ENCODE measurements at regions not wholly inside any gene's neighbourhood (a gene's known extent, or its start where the extent isn't known, plus 50 kb on each side); places are given as distances from the start of the nearest gene placed in this dataset.
A peak's percentile ranks its signal among the peaks of the same experiment; 100 is the strongest.

DNA sequence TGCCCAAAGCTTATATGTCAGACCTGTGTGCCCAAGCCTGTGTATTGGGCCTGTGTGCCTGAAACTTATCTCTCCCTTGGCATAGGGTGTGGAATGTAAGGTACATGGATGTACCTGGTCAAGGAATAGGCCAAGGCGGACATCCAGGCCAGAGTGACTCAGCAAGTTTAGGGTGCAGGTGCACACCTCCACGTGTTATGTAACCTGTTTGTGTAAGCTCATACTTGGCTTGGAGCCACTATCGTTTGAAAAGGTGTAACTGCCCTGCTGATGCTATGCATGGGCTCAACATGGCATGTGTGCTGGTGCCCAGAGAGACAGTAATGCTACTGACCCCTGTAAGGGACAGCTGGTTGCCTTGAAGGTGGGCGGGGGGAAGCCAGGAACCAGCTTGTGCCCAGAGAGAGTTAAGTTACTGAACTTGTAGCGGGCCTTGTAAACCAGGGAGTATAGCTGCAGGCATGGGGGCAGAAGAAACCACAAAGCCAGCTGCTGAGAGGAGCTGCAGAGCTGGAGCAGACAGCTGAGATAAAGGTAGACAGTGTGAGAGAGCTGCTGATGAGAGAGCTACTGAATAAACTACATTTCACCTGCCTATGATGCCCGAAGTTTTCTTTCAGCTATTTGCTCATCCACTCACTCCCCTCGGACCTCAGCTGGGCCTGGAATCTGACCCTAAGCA lies 656.4 kb upstream of the ZWINT start:
- no peak for DNase-seq (ENCODE audit: low read depth)

DNA sequence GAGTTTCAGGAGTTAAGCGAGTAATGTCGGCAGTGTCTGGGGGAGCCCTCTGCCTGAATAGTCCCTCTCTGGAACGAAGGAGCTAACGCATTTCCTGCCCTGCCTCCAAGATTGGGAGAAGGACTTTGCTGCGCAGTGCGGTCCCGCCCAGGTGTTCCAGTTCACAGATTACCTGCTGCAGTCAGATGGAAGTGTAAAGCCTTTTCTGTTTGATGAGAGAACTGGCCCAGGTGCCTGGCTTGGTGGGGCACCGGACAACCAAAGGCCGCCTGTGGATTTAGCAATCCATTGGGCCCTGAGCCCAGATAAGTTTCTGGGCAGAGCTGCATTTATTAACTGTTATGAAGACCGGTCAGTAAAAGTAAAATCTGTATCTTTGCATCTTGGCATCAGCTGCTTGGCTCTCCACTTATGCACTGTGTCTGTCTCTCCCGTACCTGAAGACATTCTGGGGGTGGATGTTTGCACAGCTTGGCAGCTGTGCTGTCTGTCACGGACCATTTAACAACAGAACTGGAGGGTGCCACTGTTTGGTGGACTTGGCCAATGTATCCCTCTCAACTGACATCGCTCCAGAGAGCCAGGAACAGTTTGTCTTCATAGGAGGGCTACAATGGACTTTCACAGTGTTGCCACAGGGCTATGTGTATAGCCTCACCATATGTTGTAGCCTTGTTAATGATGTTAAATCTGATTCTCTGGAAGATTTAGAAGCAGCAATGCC lies 654.7 kb upstream of the ZWINT start:
- DNase-seq (ENCODE audit: low read depth) = no peak

DNA sequence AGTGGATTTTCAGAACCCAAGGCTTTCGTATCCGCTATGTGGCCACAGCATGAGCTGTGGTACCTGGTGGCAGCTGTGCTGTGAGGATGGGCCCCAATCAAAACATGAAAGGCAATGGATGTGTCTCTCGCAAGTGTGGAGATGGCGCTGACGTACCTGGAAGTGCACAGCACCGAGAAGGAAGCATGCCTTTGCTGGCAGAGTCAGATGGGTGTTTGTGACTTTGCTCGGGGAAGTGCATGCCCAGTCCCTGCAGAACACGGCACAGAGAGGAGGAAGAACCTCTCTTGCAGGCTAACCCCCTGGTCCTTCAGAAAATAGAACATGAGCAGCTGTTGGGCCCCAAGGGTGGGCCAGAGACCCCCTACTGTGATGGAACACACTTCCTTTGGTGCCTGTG lies 654.1 kb upstream of the ZWINT start:
- DNase-seq (ENCODE audit: low read depth) = no peak

GRCh38 chr10:57014758-57015157 lies 653.7 kb upstream of the ZWINT start:
- DNase-seq (ENCODE audit: low read depth) = no peak

GRCh38 chr10:57008189-57008588 lies 647.1 kb upstream of the ZWINT start:
- no peak for DNase-seq (ENCODE audit: low read depth)

- no peak for DNase-seq (ENCODE audit: low read depth)
Measured at GRCh38 chr10:56991591-56992069, 630.6 kb upstream of the ZWINT start.

DNA sequence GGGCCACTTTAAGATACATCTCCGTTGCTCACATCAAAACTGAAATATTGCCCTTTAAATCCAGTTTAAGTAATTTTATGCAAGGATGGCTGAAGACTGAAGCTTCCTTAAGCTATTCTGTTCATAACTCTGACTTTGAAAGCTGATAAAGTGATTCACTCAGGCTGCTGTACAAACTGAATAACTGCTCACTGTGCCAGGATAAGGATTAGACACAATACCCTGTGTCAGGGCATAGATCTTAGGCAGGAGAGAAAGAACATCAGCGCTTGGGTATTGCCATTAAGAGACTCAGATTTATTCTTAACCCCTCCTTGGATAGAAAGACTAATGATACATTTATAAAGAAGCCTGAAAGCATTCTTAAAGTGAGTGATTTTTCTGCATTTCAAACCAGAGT lies 614.5 kb upstream of the ZWINT start:
- no peak for DNase-seq (ENCODE audit: low read depth)

- no peak for DNase-seq (ENCODE audit: low read depth)
Measured at GRCh38 chr10:56973766-56974165, 612.7 kb upstream of the ZWINT start.

DNA sequence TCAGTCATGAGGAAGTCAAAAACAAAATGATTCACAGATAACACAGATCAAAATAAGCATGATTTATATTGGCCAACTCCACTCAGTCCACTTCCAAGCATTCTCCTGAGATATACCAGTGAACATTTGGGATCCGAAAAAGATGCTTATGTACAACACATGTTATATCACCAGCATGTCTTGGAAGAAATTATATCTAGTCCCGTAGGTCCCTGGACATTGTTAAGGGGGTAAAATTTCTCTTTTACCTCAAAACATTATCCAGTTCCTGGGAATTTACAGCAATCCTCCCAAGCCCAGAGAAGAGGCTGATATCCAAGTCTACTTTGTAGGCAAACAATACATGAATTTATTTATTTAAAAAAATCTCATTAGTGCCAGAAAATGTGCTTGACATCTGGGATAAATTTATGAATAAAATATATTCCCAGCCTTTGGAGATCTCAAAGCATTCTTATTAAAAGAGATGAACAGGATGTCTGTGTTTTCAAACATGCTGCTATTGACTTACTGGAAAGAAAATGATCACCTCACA lies 582.2 kb upstream of the ZWINT start:
- peak; percentile 53 for DNase-seq (ENCODE audit: low read depth)

DNA sequence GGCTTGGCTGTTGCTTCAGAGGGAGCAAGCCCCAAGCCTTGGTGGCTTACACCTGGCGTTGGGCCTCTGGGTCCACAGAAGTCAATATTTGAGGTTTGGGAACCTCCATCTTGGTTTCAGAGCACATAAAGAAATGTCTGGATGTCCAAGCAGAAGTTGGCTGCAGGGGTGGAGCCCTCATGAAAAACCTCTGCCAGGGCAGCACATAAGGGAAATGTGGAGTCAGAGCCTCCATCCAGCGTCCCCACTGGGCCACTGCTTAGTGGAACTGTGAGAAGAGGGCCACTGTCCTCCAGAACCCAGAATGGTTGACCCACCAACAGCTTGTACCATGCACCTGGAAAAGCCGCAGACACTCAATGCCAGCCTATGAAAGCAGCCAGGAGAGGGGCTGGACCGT lies 573.5 kb upstream of the ZWINT start:
- no peak for DNase-seq (ENCODE audit: low read depth)

DNA sequence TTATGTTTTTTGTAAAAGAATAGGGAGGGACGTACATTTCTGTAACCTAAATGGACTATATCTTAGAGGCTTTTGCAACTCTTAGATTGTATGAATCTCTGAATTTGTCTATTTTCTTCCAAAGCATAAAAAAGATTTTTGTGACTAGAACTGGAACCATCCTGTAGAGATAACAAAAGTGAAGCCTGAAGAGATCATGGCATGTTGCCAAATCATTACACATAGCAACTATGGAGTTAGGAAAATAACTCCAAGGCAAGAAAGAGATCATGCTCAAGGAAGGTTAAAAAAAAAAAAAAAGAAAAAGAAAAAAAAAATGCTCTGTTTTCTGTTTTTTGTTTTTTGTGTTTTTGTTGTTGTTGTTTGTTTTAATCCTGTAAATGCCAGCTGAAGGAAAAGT lies 567.7 kb upstream of the ZWINT start:
- DNase-seq (ENCODE audit: low read depth) = no peak

- DNase-seq (ENCODE audit: low read depth) = no peak
Measured at GRCh38 chr10:56927701-56928100, 566.6 kb upstream of the ZWINT start.

- no peak for DNase-seq (ENCODE audit: low read depth)
Measured at GRCh38 chr10:56920601-56921261, 559.7 kb upstream of the ZWINT start.

DNA sequence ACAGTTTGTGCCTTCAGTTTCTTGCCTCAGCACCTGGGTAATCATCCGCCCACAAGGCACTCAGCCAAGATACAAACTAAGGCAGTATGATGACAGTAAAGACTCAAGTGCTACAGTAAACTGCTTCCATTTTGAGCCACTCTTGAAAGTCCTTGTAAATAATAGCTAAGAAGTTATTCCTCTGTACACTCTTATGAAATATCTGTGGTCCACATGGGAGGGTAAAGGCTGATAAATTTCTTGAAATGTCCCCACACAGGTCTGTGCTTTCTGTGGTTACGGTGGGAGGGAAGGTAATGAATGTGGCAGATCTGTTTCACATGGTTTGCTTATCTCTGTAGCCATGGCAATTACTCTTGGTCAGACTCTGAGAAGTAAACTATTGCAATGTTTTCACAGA lies 551.0 kb upstream of the ZWINT start:
- DNase-seq (ENCODE audit: low read depth) = no peak

DNA sequence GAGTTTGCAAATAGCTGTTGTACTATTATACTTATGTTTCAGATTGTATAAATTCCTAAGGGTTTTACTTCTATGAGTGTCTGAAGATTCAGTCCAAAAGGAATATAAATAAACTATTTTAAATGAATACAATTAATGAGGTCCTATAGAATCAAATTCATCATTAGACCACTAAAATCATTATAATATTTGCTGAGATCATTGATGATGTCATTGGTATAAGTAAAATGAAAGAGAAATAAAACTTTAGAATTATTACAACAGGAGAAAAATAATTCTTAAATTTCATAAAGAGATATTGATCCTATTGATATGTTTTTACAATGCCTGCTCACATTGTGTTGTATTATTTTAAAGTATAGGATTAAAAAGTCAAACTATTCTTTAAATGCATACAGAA lies 544.0 kb upstream of the ZWINT start:
- DNase-seq (ENCODE audit: low read depth) = no peak

- no peak for DNase-seq (ENCODE audit: low read depth)
Measured at GRCh38 chr10:56902554-56902953, 541.5 kb upstream of the ZWINT start.

- DNase-seq (ENCODE audit: low read depth) = no peak
Measured at GRCh38 chr10:56895306-56895705, 534.2 kb upstream of the ZWINT start.

DNA sequence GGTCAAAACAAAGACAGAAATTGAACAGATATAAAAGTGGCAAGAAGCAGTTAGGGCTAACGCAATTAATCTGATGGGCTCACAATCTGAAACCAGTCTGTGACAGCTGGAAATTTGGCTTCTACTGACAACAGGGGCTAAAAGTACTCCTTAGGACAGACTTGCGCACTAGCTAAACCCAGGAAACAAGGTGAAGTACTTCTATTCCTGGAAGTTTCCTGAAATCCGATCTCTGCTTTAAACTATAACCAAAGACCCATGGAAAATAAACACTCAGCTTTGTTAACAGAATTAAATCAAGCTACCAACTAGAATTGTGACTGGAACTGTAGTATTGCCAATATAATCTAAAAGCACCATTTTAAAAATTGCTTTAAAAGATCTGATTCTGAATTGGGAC lies 520.2 kb upstream of the ZWINT start:
- DNase-seq (ENCODE audit: low read depth) = no peak

- DNase-seq (ENCODE audit: low read depth) = no peak
Measured at GRCh38 chr10:56880606-56881005, 519.5 kb upstream of the ZWINT start.

DNA sequence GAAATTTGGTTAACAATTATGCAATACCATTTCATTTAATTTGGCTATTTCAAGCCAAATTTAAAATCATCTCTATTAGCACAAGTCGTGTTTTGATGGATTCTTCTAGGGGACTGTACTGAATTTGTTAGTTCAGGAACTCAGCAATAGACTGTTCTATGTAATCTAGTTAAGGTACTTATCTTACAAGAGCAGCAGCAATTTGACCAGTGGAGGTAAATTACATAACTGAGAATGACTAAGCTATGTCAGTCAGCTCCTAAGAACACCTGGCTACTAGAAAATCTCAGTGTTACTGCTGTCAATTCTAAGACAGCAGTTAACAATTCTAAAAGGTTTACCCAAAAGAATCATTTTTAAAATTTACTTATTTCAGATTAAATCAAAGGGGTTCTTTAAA lies 513.9 kb upstream of the ZWINT start:
- no peak for DNase-seq (ENCODE audit: low read depth)

DNA sequence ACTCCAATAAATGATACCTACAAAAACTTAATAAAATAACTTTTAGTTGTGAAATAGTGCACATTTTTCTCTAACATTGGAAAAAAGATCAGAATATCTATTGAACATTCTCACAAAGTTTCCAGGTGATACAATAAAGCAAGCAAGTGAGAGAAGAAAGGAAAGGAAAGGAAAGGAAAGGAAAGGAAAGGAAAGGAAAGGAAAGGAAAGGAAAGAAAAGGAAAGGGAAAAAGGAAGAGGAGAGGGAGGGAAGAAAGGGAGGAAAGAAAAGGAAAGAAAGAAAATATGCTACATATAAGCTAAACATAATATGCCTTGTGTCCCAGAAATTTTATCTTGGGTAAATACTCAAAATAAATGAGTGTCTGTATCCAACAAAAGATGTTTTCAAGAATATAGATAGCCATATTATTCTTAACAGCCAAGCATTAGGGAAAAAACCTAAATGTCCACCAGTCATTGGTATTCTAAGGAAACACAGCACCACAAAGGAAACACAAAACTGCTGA lies 510.2 kb upstream of the ZWINT start:
- no peak for DNase-seq (ENCODE audit: low read depth)

- DNase-seq (ENCODE audit: low read depth) = no peak
Measured at GRCh38 chr10:56867236-56867635, 506.2 kb upstream of the ZWINT start.

DNA sequence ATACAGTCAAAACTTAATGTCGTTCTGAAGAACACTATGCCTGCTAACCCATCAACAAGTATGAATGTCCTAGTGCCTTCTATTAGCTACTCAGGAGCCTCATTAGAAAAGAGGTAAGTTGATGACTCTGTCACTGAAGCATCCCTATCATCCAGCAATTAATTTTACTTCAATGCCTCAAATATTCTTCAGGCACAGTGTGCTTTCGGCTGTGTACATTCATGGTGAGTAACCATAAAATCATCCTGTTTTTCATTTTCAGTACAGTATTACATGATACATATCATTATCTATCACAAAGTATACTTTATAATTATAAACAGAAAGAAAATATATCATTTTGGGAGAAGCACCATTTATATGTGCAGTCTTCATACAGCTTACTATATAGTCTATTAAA lies 495.5 kb upstream of the ZWINT start:
- no peak for DNase-seq (ENCODE audit: low read depth)
